ENCODE measurements at regions not wholly inside any gene's neighbourhood (a gene's known extent, or its start where the extent isn't known, plus 50 kb on each side); places are given as distances from the start of the nearest gene placed in this dataset.

DNA sequence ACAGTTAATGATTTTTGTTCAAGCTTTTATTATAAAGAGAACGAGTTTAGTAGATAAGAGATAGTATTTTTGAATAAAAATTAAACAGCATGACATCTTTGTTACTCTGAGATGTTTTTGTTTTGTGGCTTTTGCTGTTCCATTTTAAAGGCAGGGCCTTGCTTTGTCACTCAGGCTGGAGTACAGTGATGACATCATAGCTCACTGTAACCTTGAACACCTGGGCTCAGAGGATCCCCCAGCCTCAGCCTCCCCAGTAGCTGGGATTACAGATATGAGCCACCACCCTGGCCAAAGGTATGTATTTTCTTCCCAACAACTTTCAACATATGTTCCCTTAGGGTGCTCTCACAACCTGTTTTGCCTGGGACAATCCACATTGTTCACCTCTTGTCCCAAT is 730.9 kb upstream of the RGMB start:
- H3K4me3 ChIP-seq (ENCODE audit: low read length), result no peak overlapping the region
- H3K27me3 ChIP-seq (ENCODE audit: control insufficient read depth, insufficient read depth, low read length), result no peaks in the 10 kb centered on the region
- H3K27ac ChIP-seq (ENCODE audit: low read depth, low read length), result no peak overlapping the region
- no peaks in the 10 kb centered on the region for H3K4me1 ChIP-seq (ENCODE audit: control insufficient read depth, insufficient read depth, low read length)
- H3K9ac ChIP-seq (ENCODE audit: low read length), result no peak overlapping the region
- no peaks in the 10 kb centered on the region for H3K36me3 ChIP-seq (ENCODE audit: control insufficient read depth, insufficient read depth, low read length)

DNA sequence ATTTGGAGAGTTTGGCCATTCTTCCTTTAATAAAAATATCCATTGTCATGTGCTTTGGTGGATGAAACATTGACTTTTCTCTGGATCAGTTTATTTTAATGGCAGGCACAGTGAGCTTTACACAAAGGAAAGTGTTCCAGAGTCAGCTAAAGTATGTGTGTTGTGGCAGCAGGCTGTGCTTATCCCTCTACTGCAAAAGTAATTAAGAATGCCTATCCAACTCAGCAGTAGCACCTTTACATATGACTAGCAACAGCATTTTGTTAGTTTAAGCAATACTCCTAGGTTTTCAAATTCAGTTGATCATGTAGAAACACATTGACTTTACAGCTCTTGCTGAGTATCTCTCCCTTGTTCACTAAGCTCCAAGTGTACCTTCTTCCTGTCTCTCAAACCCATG is 730.5 kb upstream of the RGMB start:
- no peaks in the 10 kb centered on the region for H3K4me1 ChIP-seq (ENCODE audit: control insufficient read depth, insufficient read depth, low read length)
- H3K4me3 ChIP-seq (ENCODE audit: low read length), result no peak overlapping the region
- H3K27me3 ChIP-seq (ENCODE audit: control insufficient read depth, insufficient read depth, low read length), result no peaks in the 10 kb centered on the region
- no peaks in the 10 kb centered on the region for H3K36me3 ChIP-seq (ENCODE audit: control insufficient read depth, insufficient read depth, low read length)
- H3K27ac ChIP-seq (ENCODE audit: low read depth, low read length), result no peak overlapping the region
- H3K9ac ChIP-seq (ENCODE audit: low read length), result no peak overlapping the region

DNA sequence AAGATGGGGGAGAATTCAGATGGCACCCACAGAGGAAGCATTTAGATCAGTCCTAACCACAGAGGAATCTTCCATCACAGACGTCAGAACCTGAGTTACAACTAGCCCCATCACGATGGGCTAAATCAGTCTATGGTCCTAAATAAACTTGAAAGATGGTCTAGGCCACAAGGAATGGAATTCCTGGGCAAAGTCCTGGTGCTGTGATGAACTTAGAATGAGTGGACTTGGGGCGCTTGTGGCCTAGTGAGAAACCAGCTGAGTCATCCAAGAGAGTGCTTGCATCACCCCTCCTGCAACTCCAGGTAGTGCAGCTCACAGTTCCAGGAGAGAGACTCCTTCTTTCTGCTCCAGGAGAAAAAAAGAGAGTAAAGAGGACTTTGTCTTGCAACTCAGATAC is 722.9 kb upstream of the RGMB start:
- Histone ChIP-seq H3K4me3 (ENCODE audit: low read length) (no peak overlapping the region), H3K27ac (ENCODE audit: low read depth, low read length) (no peak overlapping the region), H3K4me1 (ENCODE audit: control insufficient read depth, insufficient read depth, low read length) (no peaks in the 10 kb centered on the region), H3K36me3 (ENCODE audit: control insufficient read depth, insufficient read depth, low read length) (no peaks in the 10 kb centered on the region), H3K9ac (ENCODE audit: low read length) (no peak overlapping the region), H3K27me3 (ENCODE audit: control insufficient read depth, insufficient read depth, low read length) (no peaks in the 10 kb centered on the region)

DNA sequence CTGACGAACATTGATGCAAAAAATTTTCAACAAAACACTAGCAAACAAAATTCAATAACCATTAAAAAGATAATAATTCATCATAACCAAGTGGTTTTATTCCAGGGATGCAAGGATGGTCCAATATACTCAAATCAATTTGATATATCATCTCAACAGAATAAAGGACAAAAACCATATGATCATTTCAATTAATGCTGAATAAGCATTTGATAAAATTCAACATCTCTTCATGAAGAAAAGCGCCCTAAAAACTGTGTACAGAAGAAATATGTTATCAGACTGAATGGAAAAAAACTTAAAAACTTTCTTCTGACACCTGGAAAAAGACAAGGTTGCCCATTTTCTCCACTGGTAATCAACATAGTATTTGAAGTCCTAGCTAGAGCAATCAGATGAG is 720.3 kb upstream of the RGMB start:
- H3K27ac ChIP-seq (ENCODE audit: low read depth, low read length), result no peak overlapping the region
- H3K4me1 ChIP-seq (ENCODE audit: control insufficient read depth, insufficient read depth, low read length), result no peaks in the 10 kb centered on the region
- H3K9ac ChIP-seq (ENCODE audit: low read length), result no peak overlapping the region
- H3K36me3 ChIP-seq (ENCODE audit: control insufficient read depth, insufficient read depth, low read length), result no peaks in the 10 kb centered on the region
- H3K27me3 ChIP-seq (ENCODE audit: control insufficient read depth, insufficient read depth, low read length), result no peaks in the 10 kb centered on the region
- no peak overlapping the region for H3K4me3 ChIP-seq (ENCODE audit: low read length)

DNA sequence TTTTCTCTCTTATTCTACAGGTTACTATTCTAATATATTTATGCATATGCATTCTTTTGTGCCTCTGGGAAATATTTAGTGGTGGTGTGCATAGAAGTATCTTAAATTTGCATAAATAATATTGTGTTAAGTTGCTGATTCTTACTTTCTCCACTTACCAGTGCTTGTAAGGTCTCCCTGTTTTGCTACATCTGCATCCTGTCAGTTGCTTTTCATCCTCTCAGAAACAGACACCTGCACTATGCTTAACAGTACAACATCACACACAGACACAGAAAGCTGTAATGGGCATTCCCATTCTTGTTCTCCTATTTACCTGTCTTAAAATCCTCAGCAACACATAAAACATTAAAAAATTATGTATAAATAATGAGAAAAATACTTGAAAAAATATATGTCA is 713.3 kb upstream of the RGMB start:
- H3K27me3 ChIP-seq (ENCODE audit: control insufficient read depth, insufficient read depth, low read length), result no peaks in the 10 kb centered on the region
- no peak overlapping the region for H3K4me3 ChIP-seq (ENCODE audit: low read length)
- no peaks in the 10 kb centered on the region for H3K36me3 ChIP-seq (ENCODE audit: control insufficient read depth, insufficient read depth, low read length)
- no peak overlapping the region for H3K9ac ChIP-seq (ENCODE audit: low read length)
- H3K4me1 ChIP-seq (ENCODE audit: control insufficient read depth, insufficient read depth, low read length), result no peaks in the 10 kb centered on the region
- H3K27ac ChIP-seq (ENCODE audit: low read depth, low read length), result no peak overlapping the region

DNA sequence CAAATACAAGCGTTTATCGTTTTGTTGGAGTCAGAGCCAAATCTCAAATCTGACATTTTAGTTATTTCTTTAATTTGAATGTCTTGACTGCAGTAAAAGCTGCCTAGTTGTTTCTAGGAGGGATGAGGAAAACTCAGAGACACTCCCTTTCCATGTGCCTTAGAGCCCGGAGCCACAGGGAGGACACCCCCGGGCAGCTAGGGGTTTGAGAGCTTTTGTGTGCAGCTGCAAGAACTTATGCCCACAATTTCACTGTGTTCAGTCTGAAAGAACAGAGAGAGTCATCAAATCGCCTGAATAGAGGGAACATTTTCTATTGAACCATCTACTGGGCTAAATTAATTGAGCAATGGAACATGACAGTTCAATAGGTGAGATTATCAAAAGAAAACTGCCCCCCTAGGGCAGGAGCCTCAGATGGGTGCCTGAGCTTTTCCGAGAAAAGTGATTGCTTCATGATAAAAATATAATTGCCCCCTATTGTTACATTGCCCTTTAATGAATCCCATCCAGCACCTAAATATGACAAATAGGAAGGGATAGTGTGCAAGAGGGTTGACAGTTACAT is 709.3 kb upstream of the RGMB start:
- no peaks in the 10 kb centered on the region for H3K4me1 ChIP-seq (ENCODE audit: control insufficient read depth, insufficient read depth, low read length)
- H3K27ac ChIP-seq (ENCODE audit: low read depth, low read length), result no peak overlapping the region
- H3K36me3 ChIP-seq (ENCODE audit: control insufficient read depth, insufficient read depth, low read length), result no peaks in the 10 kb centered on the region
- no peak overlapping the region for H3K4me3 ChIP-seq (ENCODE audit: low read length)
- no peak overlapping the region for H3K9ac ChIP-seq (ENCODE audit: low read length)
- H3K27me3 ChIP-seq (ENCODE audit: control insufficient read depth, insufficient read depth, low read length), result no peaks in the 10 kb centered on the region

DNA sequence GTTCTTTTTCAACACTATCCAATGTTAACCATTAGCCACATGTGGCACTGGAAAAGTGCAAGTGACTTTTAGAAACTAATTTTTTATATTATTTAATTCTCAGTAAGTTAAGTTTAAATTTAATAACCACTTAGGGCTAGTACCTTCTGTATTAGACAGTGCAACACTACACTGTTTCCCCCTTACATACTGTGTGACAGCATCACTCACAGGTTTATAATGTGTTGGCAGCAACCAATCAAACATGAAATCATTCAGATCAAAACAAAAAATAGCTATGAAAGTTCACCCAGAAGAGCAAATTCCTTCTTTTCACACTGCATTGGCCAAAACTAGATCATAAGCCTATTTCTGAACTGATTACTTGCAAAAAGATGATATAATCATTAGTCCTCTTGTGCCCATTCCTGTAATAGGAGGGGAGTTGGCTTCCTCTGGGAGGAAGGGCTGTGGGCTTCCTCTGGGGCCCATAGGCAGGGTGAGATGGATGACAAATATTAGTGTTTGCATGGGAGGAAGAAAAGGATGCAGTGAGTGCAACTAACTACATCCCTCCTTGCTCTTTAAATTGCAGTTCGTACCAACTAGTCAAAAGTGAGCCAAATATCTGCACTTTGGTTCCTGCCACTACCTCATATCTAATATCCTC is 708.1 kb upstream of the RGMB start:
- no peaks in the 10 kb centered on the region for H3K4me1 ChIP-seq (ENCODE audit: control insufficient read depth, insufficient read depth, low read length)
- no peak overlapping the region for H3K9ac ChIP-seq (ENCODE audit: low read length)
- H3K27me3 ChIP-seq (ENCODE audit: control insufficient read depth, insufficient read depth, low read length), result no peaks in the 10 kb centered on the region
- no peak overlapping the region for H3K27ac ChIP-seq (ENCODE audit: low read depth, low read length)
- H3K4me3 ChIP-seq (ENCODE audit: low read length), result no peak overlapping the region
- H3K36me3 ChIP-seq (ENCODE audit: control insufficient read depth, insufficient read depth, low read length), result no peaks in the 10 kb centered on the region

DNA sequence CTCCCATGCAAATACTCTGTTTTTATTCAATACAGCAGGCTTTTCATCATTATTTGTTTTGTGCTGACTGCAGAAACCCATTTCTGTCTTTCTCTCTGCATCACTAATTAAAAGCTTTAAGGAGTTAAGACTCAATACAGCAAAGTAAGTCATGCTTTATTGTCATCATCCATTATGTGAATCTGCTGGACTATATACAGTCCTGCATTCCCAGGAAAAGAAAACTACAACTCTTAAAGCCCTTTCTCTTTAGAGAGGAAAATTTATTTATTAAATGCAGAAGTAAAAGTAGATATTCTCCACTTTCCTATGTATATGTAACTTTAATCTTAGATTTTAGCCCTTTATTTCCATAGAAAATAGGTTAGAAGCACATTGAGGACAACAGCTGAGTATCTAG is 706.6 kb upstream of the RGMB start:
- H3K27me3 ChIP-seq (ENCODE audit: control insufficient read depth, insufficient read depth, low read length), result no peaks in the 10 kb centered on the region
- no peak overlapping the region for H3K27ac ChIP-seq (ENCODE audit: low read depth, low read length)
- no peak overlapping the region for H3K9ac ChIP-seq (ENCODE audit: low read length)

DNA sequence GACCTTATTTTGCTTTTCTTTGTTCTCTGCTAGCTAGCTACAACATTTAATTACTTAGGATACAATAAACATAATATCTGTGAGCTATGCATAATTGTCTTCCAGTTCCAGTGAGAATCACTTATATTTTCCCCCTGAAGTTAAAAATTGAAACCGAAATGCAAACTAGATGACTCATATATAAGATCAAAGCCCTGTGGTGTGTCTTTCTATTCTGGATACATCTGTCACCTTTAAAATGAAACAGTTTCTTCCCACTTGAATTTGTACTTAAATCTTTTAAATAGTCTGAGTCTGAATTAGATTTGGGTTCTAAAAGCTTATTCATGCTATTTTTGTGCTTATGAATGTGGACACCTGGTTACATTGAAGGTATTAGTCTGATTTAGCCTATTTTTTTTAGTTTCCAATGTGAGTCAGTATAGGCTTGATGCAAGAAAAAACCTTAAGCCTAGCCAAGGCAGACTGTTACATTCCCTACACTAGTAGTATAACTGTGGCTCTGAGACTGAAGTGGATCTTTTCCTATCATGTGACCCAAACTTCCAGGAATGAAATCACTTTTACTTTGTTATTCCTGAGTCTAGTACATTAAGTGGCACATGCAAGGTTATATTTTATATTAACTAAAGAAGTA is 703.5 kb upstream of the RGMB start:
- H3K4me1 ChIP-seq (ENCODE audit: control insufficient read depth, insufficient read depth, low read length), result no peaks in the 10 kb centered on the region
- H3K36me3 ChIP-seq (ENCODE audit: control insufficient read depth, insufficient read depth, low read length), result no peaks in the 10 kb centered on the region
- H3K4me3 ChIP-seq (ENCODE audit: low read length), result no peak overlapping the region
- H3K9ac ChIP-seq (ENCODE audit: low read length), result no peak overlapping the region
- H3K27ac ChIP-seq (ENCODE audit: low read depth, low read length), result no peak overlapping the region
- H3K27me3 ChIP-seq (ENCODE audit: control insufficient read depth, insufficient read depth, low read length), result no peaks in the 10 kb centered on the region

More for the DNA sequence above, 706.6 kb upstream of the RGMB start:
- Histone ChIP-seq H3K36me3 (ENCODE audit: control insufficient read depth, insufficient read depth, low read length) (no peaks in the 10 kb centered on the region), H3K4me3 (ENCODE audit: low read length) (no peak overlapping the region), H3K4me1 (ENCODE audit: control insufficient read depth, insufficient read depth, low read length) (no peaks in the 10 kb centered on the region)

DNA sequence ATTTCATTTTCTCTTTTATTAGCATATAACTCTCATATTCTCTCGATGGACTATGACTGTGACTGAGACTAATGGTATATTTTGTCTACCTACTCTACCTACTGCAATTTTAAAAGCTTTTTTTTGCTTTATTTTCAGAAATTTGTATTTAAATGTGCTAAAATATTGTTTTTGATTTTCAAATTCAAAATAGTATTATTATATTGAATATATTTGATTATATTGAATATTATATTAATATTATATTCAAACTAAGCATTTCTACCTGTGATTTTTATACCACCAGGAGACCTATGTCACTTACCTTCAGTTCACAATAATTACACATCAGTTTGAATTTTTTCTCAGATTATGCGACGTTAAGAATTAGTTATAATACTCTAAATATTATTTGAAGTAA is 700.5 kb upstream of the RGMB start:
- Histone ChIP-seq H3K4me1 (ENCODE audit: control insufficient read depth, insufficient read depth, low read length) (no peaks in the 10 kb centered on the region), H3K9ac (ENCODE audit: low read length) (no peak overlapping the region), H3K36me3 (ENCODE audit: control insufficient read depth, insufficient read depth, low read length) (no peaks in the 10 kb centered on the region)

DNA sequence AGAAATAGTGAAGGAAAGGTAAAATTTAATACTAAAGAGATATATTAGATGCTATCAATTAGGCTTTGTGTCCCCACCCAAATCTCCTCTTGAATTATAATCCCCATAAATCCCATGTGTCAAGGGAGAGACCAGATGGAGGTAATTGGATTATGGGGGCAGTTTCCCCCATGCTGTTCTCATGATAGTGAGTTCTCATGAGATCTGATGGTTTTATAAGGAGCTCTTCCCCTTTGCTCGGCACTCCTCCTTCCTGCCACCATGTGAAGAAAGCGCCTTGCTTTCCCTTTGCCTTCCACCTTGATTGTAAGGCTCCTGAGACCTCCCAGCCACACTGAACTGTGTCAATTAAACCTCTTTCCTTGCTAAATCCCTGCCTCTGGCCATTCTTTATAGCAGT is 697.0 kb upstream of the RGMB start:
- H3K27ac ChIP-seq (ENCODE audit: low read depth, low read length), result no peak overlapping the region
- H3K27me3 ChIP-seq (ENCODE audit: control insufficient read depth, insufficient read depth, low read length), result no peaks in the 10 kb centered on the region
- H3K9ac ChIP-seq (ENCODE audit: low read length), result no peak overlapping the region
- no peak overlapping the region for H3K4me3 ChIP-seq (ENCODE audit: low read length)
- no peaks in the 10 kb centered on the region for H3K36me3 ChIP-seq (ENCODE audit: control insufficient read depth, insufficient read depth, low read length)
- H3K4me1 ChIP-seq (ENCODE audit: control insufficient read depth, insufficient read depth, low read length), result no peaks in the 10 kb centered on the region

More for the DNA sequence above, 700.5 kb upstream of the RGMB start:
- Histone ChIP-seq H3K27ac (ENCODE audit: low read depth, low read length) (no peak overlapping the region), H3K27me3 (ENCODE audit: control insufficient read depth, insufficient read depth, low read length) (no peaks in the 10 kb centered on the region), H3K4me3 (ENCODE audit: low read length) (no peak overlapping the region)

DNA sequence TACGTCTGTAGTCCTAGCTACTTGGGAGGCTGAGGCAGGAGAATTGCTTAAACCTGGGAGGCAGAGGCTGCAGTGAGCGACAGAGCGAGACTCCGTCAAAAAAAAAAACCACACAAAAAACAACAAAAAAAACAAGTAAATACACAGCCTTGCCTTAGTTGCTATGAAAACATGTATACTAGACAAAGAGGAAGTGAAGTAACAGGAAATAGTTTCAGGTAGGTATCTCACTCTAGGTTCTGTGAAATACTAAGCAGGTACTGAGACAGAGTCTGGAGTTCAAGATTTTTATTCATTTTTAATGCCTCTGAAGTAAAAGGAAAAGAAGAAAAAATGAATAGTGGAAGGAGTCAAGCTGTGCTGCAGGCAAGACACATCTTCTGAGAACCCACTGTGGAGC is 687.9 kb upstream of the RGMB start:
- H3K9ac ChIP-seq (ENCODE audit: low read length), result no peak overlapping the region
- H3K4me1 ChIP-seq (ENCODE audit: control insufficient read depth, insufficient read depth, low read length), result no peaks in the 10 kb centered on the region
- no peaks in the 10 kb centered on the region for H3K27me3 ChIP-seq (ENCODE audit: control insufficient read depth, insufficient read depth, low read length)
- no peaks in the 10 kb centered on the region for H3K36me3 ChIP-seq (ENCODE audit: control insufficient read depth, insufficient read depth, low read length)
- no peak overlapping the region for H3K27ac ChIP-seq (ENCODE audit: low read depth, low read length)
- no peak overlapping the region for H3K4me3 ChIP-seq (ENCODE audit: low read length)

DNA sequence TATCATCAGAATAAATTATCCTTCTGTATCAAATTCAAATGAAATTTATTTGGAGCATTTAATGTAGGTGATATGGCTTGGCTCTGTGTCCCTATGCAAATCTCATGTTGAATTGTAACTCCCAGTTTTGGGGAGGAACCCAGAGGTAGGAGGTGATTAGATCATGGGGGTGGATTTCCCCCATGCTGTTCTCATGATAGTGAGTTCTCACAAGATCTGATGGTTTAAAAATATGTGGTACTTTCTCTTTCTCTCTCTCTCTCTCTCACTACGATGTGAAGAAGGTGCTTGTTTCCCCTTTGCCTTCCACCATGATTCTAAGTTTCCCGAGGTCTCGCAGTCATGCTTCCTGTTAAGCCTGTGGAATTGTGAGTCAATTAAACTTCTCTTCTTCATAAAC is 678.4 kb upstream of the RGMB start:
- H3K4me1 ChIP-seq (ENCODE audit: control insufficient read depth, insufficient read depth, low read length), result no peaks in the 10 kb centered on the region
- no peaks in the 10 kb centered on the region for H3K36me3 ChIP-seq (ENCODE audit: control insufficient read depth, insufficient read depth, low read length)
- no peak overlapping the region for H3K9ac ChIP-seq (ENCODE audit: low read length)
- no peak overlapping the region for H3K27ac ChIP-seq (ENCODE audit: low read depth, low read length)
- H3K27me3 ChIP-seq (ENCODE audit: control insufficient read depth, insufficient read depth, low read length), result no peaks in the 10 kb centered on the region
- no peak overlapping the region for H3K4me3 ChIP-seq (ENCODE audit: low read length)
